NCI-H446 treated with DMSO at 0.1 percent for 48 hours (cell line): ENCODE measurements at regions not wholly inside any gene's neighbourhood (a gene's known extent, or its start where the extent isn't known, plus 50 kb on each side); places are given as distances from the start of the nearest gene placed in this dataset.

ENCODE experiments used
- DNase-seq: peaks from one replicate; lab custom pipeline; 2025; lab: John Stamatoyannopoulos, UW

- DNase-seq = no peak
Observed at GRCh38 chr7:115271332-115272235, 349.7 kb downstream of the MDFIC start.

- DNase-seq = no peak
Observed at GRCh38 chr7:115269486-115269885, 347.6 kb downstream of the MDFIC start.

GRCh38 chr7:115267503-115267902 lies 345.6 kb downstream of the MDFIC start:
- DNase-seq = no peak

- no peak for DNase-seq
Observed at GRCh38 chr7:115260381-115260780, 338.5 kb downstream of the MDFIC start.

GRCh38 chr7:115252461-115252860 lies 330.6 kb downstream of the MDFIC start:
- no peak for DNase-seq

- DNase-seq = no peak
Observed at GRCh38 chr7:115249080-115249479, 327.2 kb downstream of the MDFIC start.

- no peak for DNase-seq
Observed at GRCh38 chr7:115241151-115241550, 319.3 kb downstream of the MDFIC start.

- no peak for DNase-seq
Observed at GRCh38 chr7:115240242-115240641, 318.3 kb downstream of the MDFIC start.

- no peak for DNase-seq
Observed at GRCh38 chr7:115235075-115235474, 313.2 kb downstream of the MDFIC start.

- no peak for DNase-seq
Observed at GRCh38 chr7:115233809-115234208, 311.9 kb downstream of the MDFIC start.

GRCh38 chr7:115232041-115232440 lies 310.1 kb downstream of the MDFIC start:
- DNase-seq = no peak

- peak; percentile 32 for DNase-seq
Observed at GRCh38 chr7:115230882-115231571, 309.1 kb downstream of the MDFIC start.

- DNase-seq = no peak
Observed at GRCh38 chr7:115229401-115230105, 307.7 kb downstream of the MDFIC start.

- DNase-seq = no peak
Observed at GRCh38 chr7:115227473-115228235, 305.8 kb downstream of the MDFIC start.

GRCh38 chr7:115226410-115226809 lies 304.5 kb downstream of the MDFIC start:
- DNase-seq = no peak

GRCh38 chr7:115224922-115225321 lies 303.0 kb downstream of the MDFIC start:
- no peak for DNase-seq

GRCh38 chr7:115223959-115224358 lies 302.1 kb downstream of the MDFIC start:
- DNase-seq = no peak

- no peak for DNase-seq
Observed at GRCh38 chr7:115221456-115221855, 299.6 kb downstream of the MDFIC start.

GRCh38 chr7:115218076-115218475 lies 296.2 kb downstream of the MDFIC start:
- no peak for DNase-seq

- peak; percentile 1 for DNase-seq
Observed at GRCh38 chr7:115217373-115217772, 295.5 kb downstream of the MDFIC start.

- DNase-seq = no peak
Observed at GRCh38 chr7:115216652-115217051, 294.8 kb downstream of the MDFIC start.

- no peak for DNase-seq
Observed at GRCh38 chr7:115211171-115211570, 289.3 kb downstream of the MDFIC start.
